Brain microvascular endothelial cell (primary cell): ENCODE measurements at regions not wholly inside any gene's neighbourhood (a gene's known extent, or its start where the extent isn't known, plus 50 kb on each side); places are given as distances from the start of the nearest gene placed in this dataset.

Experiments used
- DNase-seq: peaks from one replicate; pipeline ENCODE4 v3.0.0-alpha.2; 2020
- H3K27ac ChIP-seq: fragments of 250-450 bp; sonication (Bioruptor Pico); 2 replicates; pipeline ENCODE4 v1.5.1; 2020; ENCODE audit warnings: mild to moderate bottlenecking, moderate library complexity
- H3K27me3 ChIP-seq: fragments of 250-450 bp; sonication (Bioruptor Pico); replicated peaks from 2 replicates; pipeline ENCODE4 v1.5.1; 2020; ENCODE audit warnings: mild to moderate bottlenecking
- H3K36me3 ChIP-seq: fragments of 250-450 bp; sonication (Bioruptor Pico); replicated peaks from 2 replicates; pipeline ENCODE4 v1.5.1; 2020; ENCODE audit warnings: mild to moderate bottlenecking
- H3K4me3 ChIP-seq: 2 replicates; pipeline ENCODE4 v1.5.1; 2011; ENCODE audit warnings: low read depth, mild to moderate bottlenecking, control low read depth, low read length, moderate library complexity
- CTCF ChIP-seq: IDR thresholded peaks from 2 replicates; pipeline ENCODE4 v1.5.1; 2011; ENCODE audit warnings: low read depth, mild to moderate bottlenecking, moderate library complexity, low read length, control low read depth, inconsistent platforms; ENCODE audit errors: missing control alignments
- in situ Hi-C: cut with HindIII; loops from 2 replicates; pipeline ENCODE4 v1.10.0; 2017; ENCODE audit warnings: low sequenced_read_pairs, low pct_ligation_motif_present

- in situ Hi-C loops: no loop called here
- H3K36me3 ChIP-seq: no peaks in the 10 kb centered on the region
- H3K27me3 ChIP-seq: no peaks in the 10 kb centered on the region
- DNase-seq: no peak
- no peak overlapping the region for H3K27ac ChIP-seq
- H3K4me3 ChIP-seq: no peak overlapping the region
- TF ChIP-seq CTCF: no peak
Observed at GRCh38 chr9:94018628-94019027, 63.5 kb upstream of the BARX1 start.

GRCh38 chr9:94017939-94018531, 62.9 kb upstream of the BARX1 start:
- Histone ChIP-seq H3K4me3 (no peak overlapping the region), H3K27ac (no peak overlapping the region), H3K27me3 (no peaks in the 10 kb centered on the region), H3K36me3 (no peaks in the 10 kb centered on the region)
- TF ChIP-seq CTCF: no peak
- DNase-seq: no peak
- in situ Hi-C loops: no loop called here

- no peak for TF ChIP-seq CTCF
- in situ Hi-C loops: no loop called here
Observed at GRCh38 chr9:94016744-94017143, 61.6 kb upstream of the BARX1 start.

GRCh38 chr9:94014920-94015319, 59.8 kb upstream of the BARX1 start:
- Histone ChIP-seq H3K4me3 (no peak overlapping the region), H3K27ac (no peak overlapping the region), H3K36me3 (no peaks in the 10 kb centered on the region), H3K27me3 (no peaks in the 10 kb centered on the region)
- no peak for TF ChIP-seq CTCF
- in situ Hi-C loops: no loop called here
- no peak for DNase-seq

More at GRCh38 chr9:94016744-94017143, 61.6 kb upstream of the BARX1 start:
- no peaks in the 10 kb centered on the region for H3K27me3 ChIP-seq
- DNase-seq: no peak
- H3K4me3 ChIP-seq: no peak overlapping the region
- H3K27ac ChIP-seq: no peak overlapping the region
- no peaks in the 10 kb centered on the region for H3K36me3 ChIP-seq

GRCh38 chr9:94014066-94014654, 59.0 kb upstream of the BARX1 start:
- Histone ChIP-seq H3K27me3 (no peaks in the 10 kb centered on the region), H3K36me3 (no peaks in the 10 kb centered on the region), H3K4me3 (no peak overlapping the region), H3K27ac (no peak overlapping the region)
- TF ChIP-seq CTCF: peak; percentile 66
- in situ Hi-C loops: no loop called here
- peak; percentile 30 for DNase-seq

GRCh38 chr9:94010980-94011533, 55.9 kb upstream of the BARX1 start:
- TF ChIP-seq CTCF: no peak
- in situ Hi-C loops: no loop called here
- DNase-seq: no peak
- H3K27me3 ChIP-seq: no peaks in the 10 kb centered on the region
- no peak overlapping the region for H3K4me3 ChIP-seq
- no peak overlapping the region for H3K27ac ChIP-seq
- H3K36me3 ChIP-seq: no peaks in the 10 kb centered on the region
